Activated gamma-delta T cell treated with Interleukin-2 at 50 U/mL for 16 hours (primary cell): ENCODE measurements at regions not wholly inside any gene's neighbourhood (a gene's known extent, or its start where the extent isn't known, plus 50 kb on each side); places are given as distances from the start of the nearest gene placed in this dataset.

Experiments used
- DNase-seq: peaks from one replicate; pipeline ENCODE4 v3.0.0-alpha.2; 2020

GRCh38 chr5:34603378-34603777 lies 52.8 kb upstream of the RAI14 start:
- DNase-seq, result no peak

- DNase-seq, result no peak
Observed at GRCh38 chr5:34604119-34604675, 51.9 kb upstream of the RAI14 start.

GRCh38 chr5:34606101-34606500 lies 50.0 kb upstream of the RAI14 start:
- no peak for DNase-seq
